ENCODE measurements at regions not wholly inside any gene's neighbourhood (a gene's known extent, or its start where the extent isn't known, plus 50 kb on each side); places are given as distances from the start of the nearest gene placed in this dataset.

GRCh38 chr10:6342096-6342685 lies 139.5 kb downstream of the PFKFB3 start:
- no peak for DNase-seq (ENCODE audit: low read depth)

GRCh38 chr10:6343305-6344010 lies 140.7 kb downstream of the PFKFB3 start:
- no peak for DNase-seq (ENCODE audit: low read depth)

GRCh38 chr10:6345404-6345803 lies 142.7 kb downstream of the PFKFB3 start:
- DNase-seq (ENCODE audit: low read depth): no peak

GRCh38 chr10:6346631-6347030 lies 143.9 kb downstream of the PFKFB3 start:
- DNase-seq (ENCODE audit: low read depth): peak; percentile 25

GRCh38 chr10:6347391-6347951 lies 144.7 kb downstream of the PFKFB3 start:
- DNase-seq (ENCODE audit: low read depth): no peak

- DNase-seq (ENCODE audit: low read depth): no peak
These were observed 145.6 kb downstream of the PFKFB3 start for GRCh38 chr10:6348096-6348874.

- no peak for DNase-seq (ENCODE audit: low read depth)
These were observed 147.3 kb downstream of the PFKFB3 start for GRCh38 chr10:6349846-6350535.

- no peak for DNase-seq (ENCODE audit: low read depth)
These were observed 147.9 kb downstream of the PFKFB3 start for GRCh38 chr10:6350609-6351008.

GRCh38 chr10:6351495-6351894 lies 148.8 kb downstream of the PFKFB3 start:
- DNase-seq (ENCODE audit: low read depth): peak; percentile 32

- no peak for DNase-seq (ENCODE audit: low read depth)
These were observed 150.8 kb downstream of the PFKFB3 start for GRCh38 chr10:6353526-6353925.

GRCh38 chr10:6354168-6354772 lies 151.5 kb downstream of the PFKFB3 start:
- no peak for DNase-seq (ENCODE audit: low read depth)

- no peak for DNase-seq (ENCODE audit: low read depth)
These were observed 153.6 kb downstream of the PFKFB3 start for GRCh38 chr10:6356280-6356793.

- no peak for DNase-seq (ENCODE audit: low read depth)
These were observed 159.1 kb downstream of the PFKFB3 start for GRCh38 chr10:6361869-6362268.

- DNase-seq (ENCODE audit: low read depth): no peak
These were observed 160.1 kb downstream of the PFKFB3 start for GRCh38 chr10:6362879-6363278.

- no peak for DNase-seq (ENCODE audit: low read depth)
These were observed 160.8 kb downstream of the PFKFB3 start for GRCh38 chr10:6363511-6363910.

GRCh38 chr10:6364283-6364682 lies 161.6 kb downstream of the PFKFB3 start:
- DNase-seq (ENCODE audit: low read depth): no peak

- DNase-seq (ENCODE audit: low read depth): no peak
These were observed 162.2 kb downstream of the PFKFB3 start for GRCh38 chr10:6364893-6365292.

GRCh38 chr10:6365384-6365783 lies 162.7 kb downstream of the PFKFB3 start:
- DNase-seq (ENCODE audit: low read depth): no peak

Measured in HT1080 (cell line).